Fibroblast of peridontal ligament (primary cell): ENCODE measurements at regions not wholly inside any gene's neighbourhood (a gene's known extent, or its start where the extent isn't known, plus 50 kb on each side); places are given as distances from the start of the nearest gene placed in this dataset.
"Not testable (repeated sequence)": the region's sequence is repeated elsewhere in the genome, so short reads cannot be mapped to it uniquely, and the experiment has no call there.

Experiments
- DNase-seq: peaks from one replicate; pipeline ENCODE4 v3.0.0-alpha.2; 2010; ENCODE audit errors: extremely low read depth

DNA sequence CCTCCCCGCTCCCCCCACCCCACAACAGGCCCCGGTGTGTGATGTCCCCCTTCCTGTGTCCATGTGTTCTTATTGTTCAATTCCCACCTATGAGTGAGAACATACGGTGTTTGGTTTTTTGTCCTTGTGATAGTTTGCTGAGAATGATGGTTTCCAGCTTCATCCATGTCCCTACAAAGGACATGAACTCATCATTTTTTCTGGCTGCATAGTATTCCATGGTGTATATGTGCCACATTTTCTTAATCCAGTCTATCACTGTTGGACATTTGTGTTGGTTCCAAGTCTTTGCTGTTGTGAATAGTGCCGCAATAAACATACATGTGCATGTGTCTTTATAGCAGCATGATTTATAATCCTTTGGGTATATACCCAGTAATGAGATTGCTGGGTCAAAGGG is 104.3 kb downstream of the MTPN start:
- not testable (repeated sequence) for DNase-seq

DNA sequence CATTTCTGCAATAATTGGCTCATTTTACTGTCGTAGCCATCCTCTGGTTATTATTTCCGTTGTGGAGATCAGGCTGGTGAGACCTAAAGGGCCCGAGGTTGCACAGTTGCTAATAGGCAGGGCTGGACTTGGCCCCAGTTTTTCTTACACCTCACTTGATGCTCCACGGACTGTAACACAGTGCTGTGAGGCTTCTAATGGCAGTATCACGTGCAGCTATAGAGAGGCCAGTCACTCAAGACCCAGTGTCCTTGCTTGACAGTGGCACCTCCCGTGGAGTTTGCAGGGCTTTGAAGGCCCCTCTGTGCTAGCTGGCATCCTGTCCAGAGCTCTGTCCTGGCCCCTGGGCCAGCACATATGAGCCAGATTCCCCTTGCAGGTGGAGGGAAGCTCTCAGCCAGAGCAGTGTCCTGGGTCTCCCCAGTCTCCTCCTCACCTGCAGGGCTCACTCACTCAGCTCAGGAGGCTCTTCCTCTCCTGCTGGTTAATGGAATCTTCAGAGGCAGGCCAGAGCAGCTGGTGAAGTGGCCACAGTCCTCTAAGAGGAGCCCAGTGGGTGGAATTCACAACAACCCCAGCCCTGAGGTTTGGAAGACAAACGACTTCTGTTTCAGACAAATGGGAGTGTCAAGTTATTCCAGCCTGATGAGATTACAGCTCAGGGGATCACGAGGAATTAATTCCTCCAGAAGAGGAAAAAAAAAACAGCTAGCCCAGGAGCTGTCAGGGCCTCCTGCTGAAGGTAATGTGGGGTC is 114.2 kb upstream of the FAM180A start:
- DNase-seq, result no peak

- peak; percentile 32 for DNase-seq
Observed at GRCh38 chr7:135859538-135859937, 110.9 kb upstream of the FAM180A start.

GRCh38 chr7:135858851-135859250 is 110.2 kb upstream of the FAM180A start:
- no peak for DNase-seq

DNA sequence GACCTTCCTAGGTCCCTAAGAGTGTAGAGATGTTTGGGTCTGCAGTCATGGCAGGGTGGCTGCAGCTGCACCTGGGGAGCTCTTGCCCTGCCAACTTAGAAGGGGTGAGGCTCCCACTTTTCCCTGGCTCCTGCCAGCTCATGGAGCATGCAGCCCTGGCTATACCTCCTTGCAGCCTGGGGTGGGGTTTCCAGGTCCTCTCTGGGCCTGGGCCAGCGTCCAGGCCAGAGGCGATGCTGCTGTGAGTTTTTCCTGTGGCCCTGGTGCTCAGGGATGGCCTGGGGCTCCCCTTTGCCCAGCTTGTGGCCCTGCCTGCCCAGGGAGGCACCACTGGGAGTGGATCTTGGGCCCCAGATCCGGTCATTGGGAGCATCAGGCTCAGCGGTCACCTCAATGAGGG is 109.8 kb upstream of the FAM180A start:
- no peak for DNase-seq

DNA sequence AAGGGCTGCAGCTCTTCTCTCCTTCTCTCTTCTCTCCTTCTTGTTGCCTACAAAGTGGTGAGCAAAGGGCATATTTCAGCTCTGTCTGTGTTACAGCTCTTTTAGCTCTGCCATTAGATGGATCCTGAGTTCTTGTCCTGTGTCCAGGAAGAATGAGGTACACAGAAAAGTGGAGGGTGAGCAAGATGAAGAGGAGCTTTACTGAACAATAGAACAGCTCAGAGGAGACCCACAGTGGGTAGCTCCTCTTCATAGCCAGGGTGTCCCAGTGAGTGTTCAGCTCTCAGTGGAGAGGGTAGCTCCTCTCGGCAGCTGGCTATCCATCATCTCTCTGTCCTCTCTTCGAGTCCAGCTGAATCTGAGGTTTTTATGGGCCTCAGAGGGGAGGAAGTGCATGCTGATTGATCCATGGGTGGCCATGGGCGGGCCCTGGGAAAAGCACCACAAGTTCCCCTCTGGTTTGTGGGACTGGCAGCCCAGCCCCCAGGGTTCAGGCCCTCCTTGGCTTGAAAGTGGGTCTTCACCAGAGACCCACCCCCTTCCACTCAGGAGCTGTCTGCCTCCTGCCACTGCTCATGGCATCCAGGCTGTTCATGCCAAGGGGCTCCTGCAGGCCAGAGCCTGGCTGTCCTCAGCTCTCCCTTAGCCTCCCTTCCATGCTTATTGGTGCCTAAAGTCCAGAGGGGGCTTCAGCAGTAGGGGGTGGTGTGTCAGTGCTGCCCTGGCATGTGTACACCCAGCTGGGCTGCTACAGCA is 109.1 kb upstream of the FAM180A start:
- DNase-seq, result no peak

GRCh38 chr7:135856356-135857144 is 107.9 kb upstream of the FAM180A start:
- DNase-seq, result peak; percentile 44

- DNase-seq, result peak; percentile 44
Observed at GRCh38 chr7:135855846-135856245, 107.2 kb upstream of the FAM180A start.

GRCh38 chr7:135853499-135853898 is 104.9 kb upstream of the FAM180A start:
- DNase-seq, result peak; percentile 10

DNA sequence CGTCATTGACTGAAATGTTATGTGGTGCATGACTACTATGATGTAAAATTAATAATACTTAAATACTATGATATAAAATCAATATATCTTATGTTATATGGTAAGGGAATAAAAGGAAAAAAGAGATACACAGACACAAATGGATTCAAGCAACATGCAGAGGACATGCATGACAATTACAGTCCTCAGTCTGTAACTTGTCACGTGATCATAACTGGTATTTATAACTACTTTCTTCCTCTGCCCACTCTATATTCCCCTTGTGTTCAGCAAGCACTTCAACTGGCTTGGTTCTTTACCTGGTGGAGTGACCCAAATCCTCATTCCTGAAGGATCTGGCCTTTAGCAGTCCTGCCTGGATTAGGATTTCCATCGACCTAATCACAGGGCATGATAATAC is 104.4 kb upstream of the FAM180A start:
- no peak for DNase-seq

GRCh38 chr7:135847242-135847641 is 98.6 kb upstream of the FAM180A start:
- DNase-seq, result no peak

DNA sequence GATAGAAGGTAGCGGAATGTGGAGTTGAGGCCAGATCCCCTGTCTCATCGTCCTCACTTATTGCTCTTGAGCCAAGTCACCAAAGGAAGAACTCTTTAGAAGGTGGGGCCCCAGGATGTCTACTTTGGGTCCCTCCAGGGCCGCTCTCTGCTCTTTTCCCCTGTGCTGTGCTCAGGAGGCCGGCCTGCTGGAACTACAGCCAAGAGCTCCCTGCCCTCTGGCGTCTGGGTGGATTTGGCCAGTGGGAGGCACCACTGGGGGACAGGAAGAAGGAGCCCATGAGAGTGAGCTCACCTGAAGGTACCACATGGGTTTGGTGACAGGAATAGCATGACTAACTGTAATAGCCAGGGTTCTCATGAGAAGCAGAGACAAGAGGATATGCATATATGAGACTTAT is 97.7 kb upstream of the FAM180A start:
- DNase-seq, result no peak

GRCh38 chr7:135845415-135846075 is 96.9 kb upstream of the FAM180A start:
- DNase-seq, result no peak

DNA sequence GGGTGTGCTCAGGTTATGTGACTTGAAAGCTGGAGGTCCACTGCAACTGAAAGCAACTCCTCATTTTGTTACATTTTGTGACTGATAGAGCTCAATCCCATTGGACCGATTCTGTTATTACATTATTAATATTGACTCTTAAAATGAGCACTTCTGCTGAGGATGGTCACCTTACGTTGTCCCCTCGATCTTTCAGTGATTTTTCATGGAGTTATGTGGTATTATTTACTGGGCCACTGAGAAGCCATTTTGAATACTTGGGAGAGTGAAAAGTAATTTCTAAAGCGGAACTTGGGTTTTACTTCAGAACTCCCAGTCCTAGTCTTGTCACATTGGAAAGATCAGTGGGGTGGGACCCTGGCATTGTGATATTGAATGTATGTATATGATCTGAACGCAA is 96.3 kb upstream of the FAM180A start:
- DNase-seq, result no peak

- no peak for DNase-seq
Observed at GRCh38 chr7:135843214-135843613, 94.6 kb upstream of the FAM180A start.

- peak; percentile 33 for DNase-seq
Observed at GRCh38 chr7:135842446-135843179, 94.0 kb upstream of the FAM180A start.

GRCh38 chr7:135840591-135840990 is 92.0 kb upstream of the FAM180A start:
- DNase-seq, result no peak

- no peak for DNase-seq
Observed at GRCh38 chr7:135837675-135838074, 89.1 kb upstream of the FAM180A start.

DNA sequence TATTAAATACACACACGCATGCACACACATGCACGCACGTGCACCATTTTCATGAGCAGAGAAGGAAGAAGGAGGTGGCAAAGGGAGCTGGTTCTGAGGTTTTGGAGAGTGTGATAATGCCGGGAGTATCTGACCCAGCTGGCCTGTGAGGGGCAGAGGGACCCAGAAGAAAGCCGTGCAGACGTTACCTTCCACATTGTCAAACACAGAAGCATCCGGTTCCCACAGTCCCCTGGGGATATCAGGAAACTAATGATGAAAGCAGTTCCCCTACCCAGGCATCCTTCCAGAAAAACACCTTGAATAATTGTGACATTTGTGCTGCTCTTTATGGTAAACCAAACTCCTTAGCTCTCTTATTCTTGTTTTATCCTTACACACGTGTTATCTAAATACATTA is 85.7 kb upstream of the FAM180A start:
- DNase-seq, result no peak

DNA sequence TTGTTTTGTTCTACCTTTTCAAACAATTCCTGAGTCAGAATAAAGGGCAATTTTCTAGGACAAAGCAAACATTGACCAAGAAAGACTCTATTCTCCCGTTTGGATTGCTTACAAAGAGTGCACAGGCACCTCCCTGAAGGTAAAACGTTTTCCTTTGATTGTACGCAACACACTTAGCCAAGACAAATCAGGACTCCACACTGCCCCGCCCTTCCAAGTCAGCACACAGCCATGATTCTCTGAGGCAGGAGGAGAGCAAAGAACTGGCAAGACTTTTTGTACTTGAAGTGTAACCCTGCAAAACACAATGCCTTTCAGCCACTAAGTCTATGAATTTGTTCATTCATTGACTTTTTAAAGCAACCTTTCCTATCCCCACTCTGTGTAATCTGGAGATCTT is 85.0 kb upstream of the FAM180A start:
- no peak for DNase-seq

GRCh38 chr7:135831455-135832195 is 83.0 kb upstream of the FAM180A start:
- no peak for DNase-seq
